Activated CD4-positive, alpha-beta T cell treated with anti-CD3 and anti-CD28 coated beads, Interleukin-2, amount 50 U/mL, for 1 hour (primary cell): ENCODE measurements at regions not wholly inside any gene's neighbourhood (a gene's known extent, or its start where the extent isn't known, plus 50 kb on each side); places are given as distances from the start of the nearest gene placed in this dataset.

ENCODE experiments used
- DNase-seq: peaks from one replicate; pipeline ENCODE4 v3.0.0-alpha.2; 2020

DNA sequence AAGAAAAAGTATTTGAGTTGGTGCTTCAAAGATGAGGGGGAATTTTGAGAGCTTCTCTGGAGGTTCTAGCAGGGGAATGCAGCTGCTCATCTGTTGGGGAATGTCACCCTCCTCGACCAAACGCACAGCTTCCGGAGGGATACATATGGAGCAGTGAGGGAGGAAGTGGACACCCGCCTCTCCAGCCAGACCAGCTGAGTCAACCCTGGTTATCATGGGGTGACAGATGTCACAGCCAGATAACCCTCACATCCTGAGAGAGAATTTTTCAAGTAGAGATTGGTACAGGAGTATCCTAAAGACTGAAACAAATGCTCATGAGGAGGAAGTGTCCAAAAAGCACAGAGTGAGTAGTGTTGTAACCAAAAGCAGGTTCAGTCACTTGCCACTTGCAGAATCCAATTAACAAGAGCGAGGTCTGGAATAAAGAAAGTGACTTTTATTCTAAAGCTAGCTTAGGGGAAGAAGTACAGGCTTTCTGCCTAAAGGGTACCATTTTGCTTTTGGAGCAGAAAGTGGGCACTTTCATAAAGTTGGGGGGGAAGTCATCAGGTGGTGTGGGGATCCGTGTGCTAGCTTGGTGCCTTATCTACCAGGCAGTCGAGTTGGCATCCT is 395.2 kb downstream of the RAD51AP2 start:
- no peak for DNase-seq

GRCh38 chr2:17115466-17115865 is 402.8 kb downstream of the RAD51AP2 start:
- no peak for DNase-seq

- no peak for DNase-seq
Measured at GRCh38 chr2:17115042-17115441, 403.2 kb downstream of the RAD51AP2 start.

DNA sequence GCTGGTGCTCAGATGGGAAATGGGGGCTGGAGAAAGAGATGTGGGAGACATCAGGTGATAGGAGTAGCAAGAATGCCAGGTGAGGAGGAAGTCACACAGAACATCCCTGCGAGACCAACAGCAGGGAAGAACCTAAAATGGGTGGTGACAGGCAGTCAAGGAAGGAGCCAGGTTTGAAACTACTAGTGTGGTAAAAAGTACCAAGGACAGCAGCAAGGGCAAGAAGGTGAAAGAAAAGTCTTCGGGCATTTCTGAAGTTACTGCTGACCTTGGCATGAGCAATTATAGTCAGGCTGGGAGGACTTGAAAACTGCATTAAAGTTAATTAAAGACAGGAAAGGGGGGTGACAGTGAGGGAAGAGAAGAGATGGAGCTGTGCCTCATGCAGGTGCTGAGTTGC is 410.4 kb downstream of the RAD51AP2 start:
- DNase-seq: no peak

DNA sequence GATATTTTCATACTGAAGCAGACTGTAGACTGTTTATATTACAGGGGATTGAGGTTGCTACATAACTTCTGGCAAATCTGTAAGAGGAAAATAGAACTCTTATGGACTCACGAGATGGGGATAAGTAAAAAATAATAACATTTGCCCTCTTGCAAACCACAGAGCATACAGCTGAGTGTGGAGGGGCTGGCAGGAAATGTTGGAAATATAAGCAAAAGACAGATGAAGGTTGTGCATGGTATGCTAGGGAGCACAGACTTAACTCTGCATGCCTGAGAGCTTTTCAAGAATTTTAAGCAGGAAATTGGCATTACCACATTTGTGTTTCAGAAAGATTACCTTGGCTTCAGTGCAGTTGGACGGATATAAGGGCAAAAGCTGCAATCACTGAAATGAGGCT is 411.1 kb downstream of the RAD51AP2 start:
- no peak for DNase-seq

DNA sequence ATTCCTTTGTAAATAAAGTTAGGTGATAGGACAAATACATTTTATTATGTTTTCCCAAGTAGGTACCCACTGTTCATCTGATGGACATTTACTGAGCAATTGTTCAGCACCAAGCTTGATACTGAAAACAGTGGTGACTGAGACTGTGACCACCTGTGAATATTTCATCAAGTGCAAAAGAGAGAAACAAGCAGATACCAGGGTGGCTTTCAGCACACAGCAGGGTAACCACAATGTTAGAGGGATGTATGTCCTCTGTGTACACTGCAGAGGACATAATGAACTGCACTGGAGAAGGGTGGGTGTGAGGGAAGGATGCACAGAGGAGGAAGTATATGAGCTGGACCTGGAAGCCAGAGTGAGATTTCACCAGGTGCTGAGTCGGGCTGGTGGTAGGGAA is 411.8 kb downstream of the RAD51AP2 start:
- no peak for DNase-seq

DNA sequence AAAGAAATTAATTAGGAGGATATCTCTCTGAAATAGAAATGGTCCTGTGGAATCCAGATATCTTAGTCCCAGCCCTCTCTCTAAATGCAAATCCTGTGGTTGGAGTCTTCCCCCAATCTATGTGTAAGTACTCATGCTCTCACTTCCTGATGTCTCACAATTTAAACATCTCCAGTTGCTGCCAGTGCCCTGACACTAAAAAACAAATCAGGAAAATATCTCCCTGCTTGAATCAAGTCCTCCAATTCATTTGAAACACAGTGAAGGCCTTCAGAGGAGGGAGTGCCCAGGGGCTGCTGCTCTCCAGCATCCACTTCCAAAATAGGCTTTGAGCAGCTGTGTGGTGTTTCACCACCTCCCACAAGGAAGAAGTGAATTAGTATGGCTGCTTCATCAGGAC is 413.8 kb downstream of the RAD51AP2 start:
- DNase-seq: no peak

GRCh38 chr2:17101596-17101995 is 416.6 kb downstream of the RAD51AP2 start:
- DNase-seq: no peak

GRCh38 chr2:17101091-17101490 is 417.1 kb downstream of the RAD51AP2 start:
- DNase-seq: no peak

- no peak for DNase-seq
Measured at GRCh38 chr2:17095340-17095739, 422.9 kb downstream of the RAD51AP2 start.

GRCh38 chr2:17093712-17094111 is 424.5 kb downstream of the RAD51AP2 start:
- DNase-seq: no peak

DNA sequence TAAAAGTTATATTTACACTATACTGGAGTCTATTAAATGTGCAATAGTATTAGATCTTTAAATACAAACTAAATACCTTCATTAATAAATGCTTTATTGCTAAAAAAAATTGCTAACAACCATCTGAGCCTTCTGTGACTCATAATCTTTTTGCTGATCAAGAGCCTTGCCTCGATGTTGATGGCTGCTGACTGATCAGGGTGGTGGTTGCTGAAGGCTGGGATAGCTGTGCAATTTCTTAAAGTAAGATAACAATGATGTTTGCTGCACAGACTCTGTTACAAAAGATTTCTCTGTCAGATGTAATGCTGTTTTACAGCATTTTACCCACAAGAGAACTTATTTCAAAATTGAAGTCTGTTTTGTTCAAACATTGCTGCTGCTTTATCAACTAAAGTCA is 421.4 kb upstream of the CYRIA start:
- no peak for DNase-seq

GRCh38 chr2:17085546-17086202 is 420.0 kb upstream of the CYRIA start:
- DNase-seq: no peak

DNA sequence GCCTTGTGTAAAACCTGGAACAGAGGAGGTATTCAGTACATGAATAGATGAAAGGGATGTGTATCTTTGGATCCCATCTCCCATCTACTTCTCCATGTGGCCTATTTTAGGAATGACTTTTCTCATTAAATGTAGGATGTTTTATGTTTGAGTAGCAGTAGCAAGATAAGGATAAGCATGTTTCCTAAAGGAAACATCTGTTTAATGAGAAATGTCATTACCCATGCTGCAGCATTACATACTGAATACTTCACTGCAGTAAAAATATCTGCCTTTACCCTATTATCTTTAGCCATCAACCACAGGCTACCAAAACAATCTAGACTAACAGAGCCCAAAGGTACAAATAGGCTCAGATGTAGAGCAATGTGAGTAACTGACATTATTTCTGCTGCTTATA is 419.2 kb upstream of the CYRIA start:
- DNase-seq: no peak

GRCh38 chr2:17083902-17084301 is 418.3 kb upstream of the CYRIA start:
- DNase-seq: no peak

DNA sequence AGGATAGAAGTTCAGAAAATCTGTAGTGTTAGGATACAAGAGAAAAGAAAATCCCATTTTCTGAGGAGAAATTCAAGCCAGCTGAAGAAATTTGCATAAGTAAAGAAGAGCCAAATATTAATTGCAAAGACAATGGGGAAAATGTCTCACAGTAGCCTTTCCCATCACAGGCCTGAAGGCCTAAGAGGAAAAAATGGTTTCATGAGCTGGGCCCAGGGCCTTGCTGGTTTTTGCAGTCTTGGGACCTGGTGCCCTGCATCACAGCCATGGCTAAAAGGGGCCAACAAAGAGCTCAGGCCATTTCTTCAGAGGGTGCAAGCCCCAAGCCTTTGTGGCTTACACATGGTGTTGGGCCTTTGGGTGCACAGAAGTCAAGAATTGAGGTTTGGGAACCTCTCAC is 413.6 kb upstream of the CYRIA start:
- DNase-seq: no peak

DNA sequence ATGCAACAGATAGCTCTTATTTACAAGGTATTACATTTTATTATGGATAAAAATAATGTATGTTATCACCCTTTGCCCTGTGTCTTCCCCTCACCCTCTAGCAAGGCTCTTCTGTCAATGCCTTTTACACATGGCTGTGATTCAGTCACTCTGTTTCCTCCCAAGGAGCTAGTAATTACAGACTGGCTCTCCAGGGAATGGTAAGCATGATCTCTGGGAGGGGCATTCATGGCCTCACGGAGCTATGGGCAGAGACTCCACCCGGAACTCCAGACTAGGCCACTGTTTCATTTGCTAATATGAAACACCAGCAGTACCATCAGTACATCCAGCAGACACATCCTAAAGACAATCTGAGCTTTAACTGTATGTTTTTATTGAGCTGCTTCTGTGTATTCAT is 410.9 kb upstream of the CYRIA start:
- no peak for DNase-seq

GRCh38 chr2:17070711-17071110 is 405.1 kb upstream of the CYRIA start:
- DNase-seq: no peak

GRCh38 chr2:17069564-17069963 is 403.9 kb upstream of the CYRIA start:
- DNase-seq: no peak

- DNase-seq: no peak
Measured at GRCh38 chr2:17068021-17068420, 402.4 kb upstream of the CYRIA start.

DNA sequence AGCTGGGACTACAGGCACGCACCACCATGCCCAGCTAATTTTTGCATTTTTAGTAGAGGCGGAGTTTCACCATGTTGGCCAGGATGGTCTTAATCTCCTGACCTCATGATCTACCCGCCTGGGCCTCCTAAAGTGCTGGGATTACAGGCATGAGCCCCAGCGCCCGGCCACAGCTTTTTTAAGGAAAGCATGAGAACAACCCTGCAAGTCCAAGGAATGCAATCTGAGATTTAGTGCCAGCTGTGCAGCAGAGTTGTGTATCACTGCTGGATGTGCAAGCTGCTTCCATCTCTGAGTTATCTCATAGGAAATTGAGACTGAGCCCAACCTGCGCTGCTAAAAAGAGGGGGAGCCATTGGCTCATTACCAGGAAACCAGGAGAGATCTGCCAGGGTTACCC is 399.9 kb upstream of the CYRIA start:
- no peak for DNase-seq

- no peak for DNase-seq
Measured at GRCh38 chr2:17061028-17061427, 395.4 kb upstream of the CYRIA start.

- no peak for DNase-seq
Measured at GRCh38 chr2:17059458-17059857, 393.8 kb upstream of the CYRIA start.

DNA sequence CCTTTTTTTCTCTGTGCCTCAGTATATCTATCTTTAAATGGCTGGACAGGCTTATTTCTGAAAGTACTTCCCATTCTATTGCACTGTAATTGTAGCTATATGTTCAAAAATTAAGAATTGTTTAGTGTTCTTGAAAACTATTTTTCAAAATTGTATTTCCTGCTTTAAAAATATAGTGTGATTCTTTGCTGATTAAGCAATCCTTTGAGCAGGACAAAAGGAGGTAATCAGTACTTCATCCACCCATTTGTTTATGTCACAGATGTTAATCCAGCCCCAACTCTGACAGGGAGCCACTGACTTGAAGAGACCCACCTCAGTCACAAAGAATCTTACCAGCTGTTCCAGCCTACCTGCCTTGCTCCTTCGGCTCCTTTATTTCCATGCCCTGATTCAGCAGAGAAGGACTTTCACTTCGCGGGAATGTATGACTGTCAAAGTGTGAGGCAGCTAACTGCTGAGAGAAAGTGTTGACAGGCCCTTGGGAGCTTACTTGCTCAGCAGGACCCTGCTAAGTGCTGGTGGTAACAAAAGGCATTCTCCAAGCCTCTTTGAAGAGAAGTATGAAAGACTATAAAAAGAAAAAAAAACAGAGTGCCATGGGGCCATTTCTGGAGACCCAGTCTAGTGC is 393.3 kb upstream of the CYRIA start:
- DNase-seq: no peak
